ENCODE measurements at regions not wholly inside any gene's neighbourhood (a gene's known extent, or its start where the extent isn't known, plus 50 kb on each side); places are given as distances from the start of the nearest gene placed in this dataset.

DNA sequence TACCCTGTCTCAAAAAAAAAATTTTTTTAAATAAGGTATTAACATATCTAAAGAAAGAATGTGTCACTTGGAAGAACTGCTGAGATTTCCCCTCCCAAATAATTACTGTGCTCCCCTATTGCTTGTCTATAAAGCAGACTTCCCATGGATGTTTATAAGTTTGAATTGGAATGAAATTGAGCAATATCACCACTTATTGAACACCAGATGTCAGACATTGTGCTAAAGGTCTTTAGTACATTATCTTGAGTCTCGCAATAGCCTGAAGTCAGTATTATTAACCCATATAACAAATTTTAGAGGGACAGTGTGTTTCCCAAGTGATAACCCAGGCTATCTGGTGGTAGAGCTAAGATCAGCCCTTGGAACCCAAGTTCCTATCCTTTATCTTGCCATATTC lies 69.0 kb upstream of the EPCAM start:
- no peaks in the 10 kb centered on the region for H3K27me3 ChIP-seq (replicated peaks; ENCODE audit: insufficient read depth, low read length)
- H3F3A ChIP-seq (ENCODE audit: insufficient read depth, low read length) = peaks cover 27% of the 10 kb centered on the region
- H3K4me3 ChIP-seq (ENCODE audit: low read length) = peak overlapping the region; percentile 43; the same call in 1 of the 2 replicates
- no peaks in the 10 kb centered on the region for H3K79me2 ChIP-seq (ENCODE audit: low read length)
- H3K9me3 ChIP-seq (replicated peaks; ENCODE audit: insufficient read depth, low read length) = no peaks in the 10 kb centered on the region
- peaks cover 66% of the 10 kb centered on the region for H3K4me1 ChIP-seq (ENCODE audit: low read length)
- no peak overlapping the region for H2AFZ ChIP-seq (ENCODE audit: low read length)
- no peak for DNase-seq
- peak overlapping the region; percentile 84 for H3K4me2 ChIP-seq (ENCODE audit: low read depth, low read length)
- no peaks in the 10 kb centered on the region for H4K20me1 ChIP-seq (ENCODE audit: insufficient read depth, low read length)
- TF ChIP-seq EZH2phosphoT487 (IDR thresholded peaks at IDR 0.05; ENCODE audit: low read length) = no peak
- TF ChIP-seq, protein P1, sequence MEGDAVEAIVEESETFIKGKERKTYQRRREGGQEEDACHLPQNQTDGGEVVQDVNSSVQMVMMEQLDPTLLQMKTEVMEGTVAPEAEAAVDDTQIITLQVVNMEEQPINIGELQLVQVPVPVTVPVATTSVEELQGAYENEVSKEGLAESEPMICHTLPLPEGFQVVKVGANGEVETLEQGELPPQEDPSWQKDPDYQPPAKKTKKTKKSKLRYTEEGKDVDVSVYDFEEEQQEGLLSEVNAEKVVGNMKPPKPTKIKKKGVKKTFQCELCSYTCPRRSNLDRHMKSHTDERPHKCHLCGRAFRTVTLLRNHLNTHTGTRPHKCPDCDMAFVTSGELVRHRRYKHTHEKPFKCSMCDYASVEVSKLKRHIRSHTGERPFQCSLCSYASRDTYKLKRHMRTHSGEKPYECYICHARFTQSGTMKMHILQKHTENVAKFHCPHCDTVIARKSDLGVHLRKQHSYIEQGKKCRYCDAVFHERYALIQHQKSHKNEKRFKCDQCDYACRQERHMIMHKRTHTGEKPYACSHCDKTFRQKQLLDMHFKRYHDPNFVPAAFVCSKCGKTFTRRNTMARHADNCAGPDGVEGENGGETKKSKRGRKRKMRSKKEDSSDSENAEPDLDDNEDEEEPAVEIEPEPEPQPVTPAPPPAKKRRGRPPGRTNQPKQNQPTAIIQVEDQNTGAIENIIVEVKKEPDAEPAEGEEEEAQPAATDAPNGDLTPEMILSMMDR (IDR thresholded peaks at IDR 0.05; ENCODE audit: low read length) = no peak
- TF ChIP-seq EZH2 (optimal IDR thresholded peaks at IDR 0.05; ENCODE audit: low read depth, low read length) = no peak
- no peaks in the 10 kb centered on the region for H3K9me2 ChIP-seq (replicated peaks; ENCODE audit: insufficient read depth, low read length)
- H3K36me3 ChIP-seq (replicated peaks; ENCODE audit: insufficient read depth, low read length) = no peaks in the 10 kb centered on the region
- H3K27ac ChIP-seq (ENCODE audit: low read length) = peak overlapping the region; percentile 97
- peak overlapping the region; percentile 78; the same call in 1 of the 2 replicates for H3K9ac ChIP-seq (ENCODE audit: low read length)

DNA sequence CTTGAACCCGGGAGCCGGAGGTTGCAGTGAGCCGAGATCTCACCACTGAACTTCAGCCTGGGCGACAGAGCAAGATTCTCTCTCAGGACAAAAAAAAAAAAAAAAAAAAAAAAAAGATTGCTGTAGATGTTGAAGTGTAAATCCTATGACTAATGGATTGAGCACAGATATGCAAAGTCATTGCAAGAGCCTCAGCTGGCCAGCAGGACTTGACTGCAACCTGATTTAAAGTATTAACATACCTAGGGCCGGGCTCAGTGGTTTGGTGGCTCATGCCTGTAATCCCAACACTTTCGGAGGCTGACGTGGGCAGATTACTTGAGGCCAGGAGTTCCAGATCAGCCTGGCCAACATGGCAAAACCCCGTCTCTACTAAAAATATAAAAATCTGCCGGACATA lies 69.6 kb upstream of the EPCAM start:
- Histone ChIP-seq H3K9me3 (replicated peaks; ENCODE audit: insufficient read depth, low read length) (no peaks in the 10 kb centered on the region), H3K27me3 (replicated peaks; ENCODE audit: insufficient read depth, low read length) (no peaks in the 10 kb centered on the region), H2AFZ (ENCODE audit: low read length) (no peak overlapping the region), H3K4me3 (ENCODE audit: low read length) (no peak overlapping the region), H3F3A (ENCODE audit: insufficient read depth, low read length) (peaks cover 27% of the 10 kb centered on the region), H4K20me1 (ENCODE audit: insufficient read depth, low read length) (no peaks in the 10 kb centered on the region), H3K79me2 (ENCODE audit: low read length) (no peaks in the 10 kb centered on the region), H3K4me1 (ENCODE audit: low read length) (peaks cover 62% of the 10 kb centered on the region), H3K9ac (ENCODE audit: low read length) (no peak overlapping the region), H3K4me2 (ENCODE audit: low read depth, low read length) (no peak overlapping the region), H3K27ac (ENCODE audit: low read length) (peak overlapping the region; percentile 97; the same call in 1 of the 2 replicates), H3K9me2 (replicated peaks; ENCODE audit: insufficient read depth, low read length) (no peaks in the 10 kb centered on the region), H3K36me3 (replicated peaks; ENCODE audit: insufficient read depth, low read length) (no peaks in the 10 kb centered on the region)
- TF ChIP-seq, protein P1 (IDR thresholded peaks at IDR 0.05; ENCODE audit: low read length) = no peak
- TF ChIP-seq EZH2phosphoT487 (IDR thresholded peaks at IDR 0.05; ENCODE audit: low read length) (no peak), EZH2 (optimal IDR thresholded peaks at IDR 0.05; ENCODE audit: low read depth, low read length) (no peak)
- no peak for DNase-seq

DNA sequence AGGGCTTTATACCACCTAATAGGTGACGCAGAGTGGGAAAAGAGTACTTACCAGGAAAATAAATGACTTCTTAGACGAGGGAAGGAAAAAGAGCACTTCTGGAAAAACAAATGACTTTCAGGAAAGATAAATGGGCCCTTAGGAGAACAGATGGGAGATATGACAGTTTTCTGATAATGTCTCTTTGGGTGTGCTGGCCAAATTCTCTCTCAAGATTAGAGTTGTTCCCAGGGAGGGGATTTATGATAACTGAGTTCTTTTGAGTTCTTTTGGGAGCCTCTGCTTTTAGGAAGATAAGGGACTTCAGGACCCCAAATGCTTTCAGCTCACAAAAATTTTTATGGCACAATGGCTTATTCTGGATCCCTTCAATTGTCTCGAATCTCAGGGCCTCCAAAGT lies 70.3 kb upstream of the EPCAM start:
- Histone ChIP-seq H3F3A (ENCODE audit: insufficient read depth, low read length) (peaks cover 27% of the 10 kb centered on the region), H4K20me1 (ENCODE audit: insufficient read depth, low read length) (no peaks in the 10 kb centered on the region)

More for the DNA sequence above, 70.3 kb upstream of the EPCAM start:
- Histone ChIP-seq H3K27me3 (replicated peaks; ENCODE audit: insufficient read depth, low read length) (no peaks in the 10 kb centered on the region), H3K79me2 (ENCODE audit: low read length) (no peaks in the 10 kb centered on the region), H2AFZ (ENCODE audit: low read length) (no peak overlapping the region), H3K27ac (ENCODE audit: low read length) (no peak overlapping the region), H3K4me1 (ENCODE audit: low read length) (peaks cover 55% of the 10 kb centered on the region), H3K9me3 (replicated peaks; ENCODE audit: insufficient read depth, low read length) (no peaks in the 10 kb centered on the region), H3K9me2 (replicated peaks; ENCODE audit: insufficient read depth, low read length) (no peaks in the 10 kb centered on the region), H3K4me2 (ENCODE audit: low read depth, low read length) (no peak overlapping the region), H3K36me3 (replicated peaks; ENCODE audit: insufficient read depth, low read length) (no peaks in the 10 kb centered on the region), H3K9ac (ENCODE audit: low read length) (no peak overlapping the region), H3K4me3 (ENCODE audit: low read length) (no peak overlapping the region)
- TF ChIP-seq, protein P1 (IDR thresholded peaks at IDR 0.05; ENCODE audit: low read length) = no peak
- TF ChIP-seq EZH2 (optimal IDR thresholded peaks at IDR 0.05; ENCODE audit: low read depth, low read length) (no peak), EZH2phosphoT487 (IDR thresholded peaks at IDR 0.05; ENCODE audit: low read length) (no peak)
- DNase-seq = no peak
